ENCODE measurements at regions not wholly inside any gene's neighbourhood (a gene's known extent, or its start where the extent isn't known, plus 50 kb on each side); places are given as distances from the start of the nearest gene placed in this dataset.

DNA sequence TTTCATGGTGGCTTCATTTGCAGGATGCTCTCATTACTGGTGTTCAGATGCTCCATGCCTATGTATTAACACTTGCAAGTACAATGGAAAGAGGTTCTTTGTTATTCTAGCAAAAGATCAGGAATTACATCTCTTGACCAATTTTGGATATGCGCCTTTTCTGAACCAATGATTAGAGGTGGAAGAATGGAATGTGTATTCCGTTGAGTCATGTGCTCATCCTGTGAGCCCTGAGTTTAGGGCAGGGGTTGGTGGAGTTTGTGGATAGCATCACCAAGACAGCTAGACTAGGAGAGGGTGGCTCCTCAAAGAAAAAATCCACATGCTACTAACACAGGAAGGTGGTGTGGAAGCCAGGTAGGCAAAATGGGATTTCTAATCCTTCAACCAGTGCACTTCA lies 80.7 kb upstream of the SLC25A26 start:
- TF ChIP-seq, protein P1, sequence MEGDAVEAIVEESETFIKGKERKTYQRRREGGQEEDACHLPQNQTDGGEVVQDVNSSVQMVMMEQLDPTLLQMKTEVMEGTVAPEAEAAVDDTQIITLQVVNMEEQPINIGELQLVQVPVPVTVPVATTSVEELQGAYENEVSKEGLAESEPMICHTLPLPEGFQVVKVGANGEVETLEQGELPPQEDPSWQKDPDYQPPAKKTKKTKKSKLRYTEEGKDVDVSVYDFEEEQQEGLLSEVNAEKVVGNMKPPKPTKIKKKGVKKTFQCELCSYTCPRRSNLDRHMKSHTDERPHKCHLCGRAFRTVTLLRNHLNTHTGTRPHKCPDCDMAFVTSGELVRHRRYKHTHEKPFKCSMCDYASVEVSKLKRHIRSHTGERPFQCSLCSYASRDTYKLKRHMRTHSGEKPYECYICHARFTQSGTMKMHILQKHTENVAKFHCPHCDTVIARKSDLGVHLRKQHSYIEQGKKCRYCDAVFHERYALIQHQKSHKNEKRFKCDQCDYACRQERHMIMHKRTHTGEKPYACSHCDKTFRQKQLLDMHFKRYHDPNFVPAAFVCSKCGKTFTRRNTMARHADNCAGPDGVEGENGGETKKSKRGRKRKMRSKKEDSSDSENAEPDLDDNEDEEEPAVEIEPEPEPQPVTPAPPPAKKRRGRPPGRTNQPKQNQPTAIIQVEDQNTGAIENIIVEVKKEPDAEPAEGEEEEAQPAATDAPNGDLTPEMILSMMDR (IDR thresholded peaks at IDR 0.05), result no peak
- no peak for TF ChIP-seq ZFX (IDR thresholded peaks at IDR 0.05; ENCODE audit: borderline replicate concordance)

Measured in 22Rv1 (cell line).